ENCODE measurements at regions not wholly inside any gene's neighbourhood (a gene's known extent, or its start where the extent isn't known, plus 50 kb on each side); places are given as distances from the start of the nearest gene placed in this dataset.

GRCh38 chr11:22138264-22138663 lies 54.6 kb upstream of the ANO5 start:
- TF ChIP-seq JUND (IDR thresholded peaks at IDR 0.05; ENCODE audit: low read depth): no peak
- in situ Hi-C loops (cut with HindIII; ENCODE audit: low pct_unique_long_range_greater_than_20kb, low sequenced_read_pairs): no loop called here
- DNase-seq (ENCODE audit: low read depth in 1 of 2, low spot score in 1 of 2): no peak
